Adipose tissue (tissue), 3 donors: ENCODE measurements at regions not wholly inside any gene's neighbourhood (a gene's known extent, or its start where the extent isn't known, plus 50 kb on each side); places are given as distances from the start of the nearest gene placed in this dataset.
"Not testable (repeated sequence)": the region's sequence is repeated elsewhere in the genome, so short reads cannot be mapped to it uniquely, and the experiment has no call there.

Source experiments
- H3K27ac ChIP-seq: one replicate; pipeline ENCODE4 v1.5.1; 2013; ENCODE audit warnings: low read depth, low read length
- WGBS, 3 donors: extraction: QIAGEN DNeasy Blood & Tissue Kit; methylation state at CpG; one replicate each; pipeline ENCODE4 v1.1.7; 2013; 5-methylcytosine and 5-hydroxymethylcytosine counted together
- donor health status: healthy with polysubstance abuse.
- donor health status: Bipolar disorder and iron deficiency.
- donor health status: healthy.

DNA sequence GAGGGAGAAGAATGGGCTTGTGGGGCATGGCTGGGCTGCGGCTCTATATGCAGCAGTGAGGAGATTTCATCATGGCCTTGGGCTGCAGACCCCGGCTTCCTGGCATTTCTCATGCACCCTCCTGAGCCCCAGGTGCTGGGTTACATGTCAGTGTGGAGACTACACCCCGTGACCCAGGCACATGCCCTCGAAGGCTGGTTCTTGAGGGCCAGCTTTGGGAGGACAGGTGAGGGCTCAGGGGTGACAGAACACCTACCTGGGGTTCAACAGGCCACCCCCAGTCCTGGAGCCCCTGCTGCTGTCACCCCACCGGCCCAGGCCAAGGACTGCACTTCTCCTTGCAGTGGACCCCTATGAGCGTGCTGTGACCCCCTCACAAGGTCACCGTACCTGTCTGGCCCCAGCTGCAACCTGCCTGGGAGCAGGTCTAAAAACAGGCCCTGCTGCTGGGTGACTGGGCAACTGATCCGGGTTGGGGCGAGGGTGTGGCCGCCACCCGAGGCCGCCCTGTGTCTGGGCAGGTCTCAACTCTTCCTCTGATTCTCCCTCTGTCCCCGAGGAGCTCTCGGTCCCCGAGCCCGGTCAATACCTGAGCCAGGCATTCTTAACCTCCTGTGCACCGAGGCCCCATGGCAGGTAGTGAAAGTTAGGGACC is 94.8 kb upstream of the OTOS start:
- H3K27ac ChIP-seq: no peak overlapping the region
- 87 to 91% (median 90%) methylated on average over 17 of the region's 17 CpGs for WGBS, 3 donors

DNA sequence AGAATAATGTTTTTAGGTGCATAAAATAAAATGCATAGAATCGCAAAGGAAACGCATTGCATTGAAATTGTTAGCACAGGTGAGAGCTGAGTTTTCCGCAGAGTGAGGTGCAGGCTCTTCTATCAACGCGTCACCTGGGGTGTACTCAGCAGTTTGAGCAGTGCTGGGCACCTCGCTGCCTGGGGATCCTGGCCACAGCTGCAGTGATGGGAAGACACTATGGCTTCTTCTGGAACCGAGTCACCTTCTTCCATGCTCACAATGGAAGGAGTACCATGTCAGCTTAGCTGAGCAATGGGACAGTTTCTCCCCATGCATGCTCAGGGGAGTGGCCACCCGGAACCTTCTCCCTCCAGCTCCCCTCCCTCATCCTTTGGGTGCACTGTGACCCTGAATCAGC is 95.4 kb upstream of the OTOS start:
- H3K27ac ChIP-seq: no peak overlapping the region
- WGBS, 3 donors: 94 to 96% (median 95%) methylated on average over 8 of the region's 8 CpGs

DNA sequence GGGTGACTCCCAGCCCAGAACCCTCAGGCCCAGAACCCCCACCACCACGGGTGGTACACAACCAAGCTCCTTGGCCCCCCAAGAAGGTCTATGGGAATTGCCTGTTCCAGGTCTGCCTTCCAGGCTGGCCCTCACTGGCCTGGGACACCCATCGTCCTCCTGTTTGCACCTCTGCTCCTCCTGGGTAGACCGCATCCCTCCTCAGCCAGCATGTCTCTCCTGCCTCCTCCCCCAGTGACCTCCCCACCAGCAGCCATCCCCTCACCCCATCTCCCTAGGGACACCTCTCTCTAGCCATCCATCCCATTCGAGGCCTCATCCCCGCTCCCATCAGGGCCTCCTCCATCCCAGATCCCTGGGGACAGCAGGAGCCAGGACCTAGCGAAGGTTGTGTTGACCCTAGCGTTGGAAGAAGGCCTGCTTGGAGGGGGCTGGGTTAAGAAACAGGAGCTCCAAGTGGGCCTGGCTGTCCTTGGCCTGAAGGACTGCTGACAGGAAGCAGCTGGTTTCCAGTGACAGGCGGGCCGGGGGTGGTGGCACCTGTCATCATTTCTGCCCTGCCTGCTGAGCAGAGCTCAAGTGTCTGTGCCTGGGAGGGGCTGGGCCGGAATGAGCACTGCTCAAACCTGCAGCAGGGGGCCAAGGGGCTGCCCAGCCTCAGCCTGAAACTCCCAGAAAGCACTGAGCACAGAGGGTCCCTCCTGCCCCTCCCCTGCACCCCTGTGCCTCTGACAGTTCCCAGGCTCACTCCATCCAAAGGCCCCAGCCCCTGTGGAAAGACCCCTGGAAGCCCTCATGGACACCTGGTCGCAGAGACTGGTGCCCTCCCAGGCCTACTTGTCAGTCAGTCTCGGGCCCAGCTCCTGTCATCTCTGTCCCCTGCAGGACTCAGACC is 96.0 kb upstream of the OTOS start:
- no peak overlapping the region for H3K27ac ChIP-seq
- 53 to 60% (median 57%) methylated on average over 12 of the region's 12 CpGs for WGBS, 3 donors

DNA sequence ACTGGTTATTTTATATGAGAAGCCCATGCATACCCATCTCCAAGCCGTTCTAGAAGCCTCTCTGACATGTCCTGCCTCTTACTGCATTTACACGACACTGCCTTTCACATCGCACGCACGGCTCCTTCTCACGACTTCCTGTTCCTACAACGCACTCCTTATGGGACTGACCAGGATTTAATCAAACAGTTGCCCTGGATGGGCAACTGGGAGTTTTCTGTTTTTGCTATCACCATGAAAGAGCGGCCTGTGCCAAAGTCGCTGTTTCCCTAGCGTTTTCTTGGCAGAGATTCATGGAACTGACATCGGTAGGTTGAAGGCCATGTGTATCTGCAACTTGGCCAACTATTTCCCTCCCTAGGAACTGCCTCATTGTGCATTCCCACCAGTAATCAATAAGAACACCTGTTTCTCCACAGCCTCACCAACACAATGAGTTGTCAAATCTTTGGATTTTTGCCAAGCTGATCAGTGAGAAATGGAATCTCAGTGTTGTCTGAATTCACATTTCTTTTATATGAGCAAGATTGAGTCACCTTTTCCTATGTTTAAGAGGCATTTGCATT is 97.2 kb upstream of the OTOS start:
- H3K27ac ChIP-seq: no peak overlapping the region
- 18 to 48% (median 43%) methylated on average over 11 of the region's 11 CpGs for WGBS, 3 donors

DNA sequence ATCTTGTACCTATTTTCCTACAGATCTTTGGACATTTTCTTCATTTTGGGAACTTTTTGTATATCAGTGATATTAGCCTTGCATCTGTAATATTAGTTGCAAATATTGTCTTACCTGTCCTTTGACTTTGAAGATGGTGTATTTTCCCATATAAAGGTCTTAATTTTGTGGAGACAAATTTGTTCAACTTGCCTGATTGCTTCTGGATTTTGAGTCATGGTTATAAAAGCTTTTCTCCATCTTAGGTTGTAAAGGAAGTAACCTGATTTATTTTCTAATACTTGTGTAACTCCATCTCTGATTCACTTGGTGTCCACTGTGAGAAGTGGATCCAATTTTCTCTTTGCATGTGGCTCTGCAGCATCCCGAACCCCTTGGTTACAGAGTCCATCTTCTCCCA is 97.7 kb upstream of the OTOS start:
- H3K27ac ChIP-seq: no peak overlapping the region
- WGBS, 3 donors: 81 to 100% (median 84%) methylated on average over 1 of the region's 1 CpG

DNA sequence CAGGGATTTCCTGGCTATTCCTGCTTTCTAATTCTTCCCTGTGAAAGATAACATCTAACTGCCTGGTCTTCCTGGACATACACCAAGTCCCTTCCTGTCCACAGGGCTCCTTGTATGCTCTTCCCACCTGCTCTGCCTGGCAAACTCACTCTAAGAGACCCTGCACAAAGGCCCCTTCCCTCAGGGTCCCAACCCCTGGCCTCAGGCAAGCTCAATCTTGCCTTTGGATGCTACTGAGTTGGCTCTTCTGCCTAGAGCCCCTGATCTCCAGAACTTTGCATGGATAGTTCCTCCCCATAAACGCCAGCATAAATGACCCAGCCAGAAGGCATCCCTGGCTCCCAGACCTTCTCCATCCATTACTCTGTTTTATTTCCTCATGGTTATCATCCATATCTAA is 98.3 kb upstream of the OTOS start:
- WGBS, 3 donors: 85 to 90% (median 89%) methylated on average over 1 of the region's 1 CpG
- no peak overlapping the region for H3K27ac ChIP-seq

DNA sequence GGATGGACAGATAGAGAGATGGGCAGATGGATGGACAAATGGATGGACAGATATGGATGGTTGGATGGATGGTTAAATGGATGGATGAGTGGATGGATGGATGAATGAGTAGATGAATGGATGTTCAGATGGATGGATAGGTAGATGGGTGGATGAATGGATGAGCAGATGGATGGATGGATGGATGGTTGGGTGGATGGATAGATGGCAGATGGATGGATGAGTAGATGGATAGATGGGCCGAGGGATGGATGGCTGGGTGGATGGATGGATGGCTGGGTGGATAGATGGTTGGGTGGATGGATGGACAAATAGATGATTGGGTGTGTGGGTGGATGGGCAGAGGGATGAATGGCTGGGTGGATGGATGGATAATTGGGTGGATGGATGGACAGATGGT is 98.9 kb upstream of the OTOS start:
- 90 to 100% (median 92%) methylated on average over 1 of the region's 1 CpG for WGBS, 3 donors
- H3K27ac ChIP-seq: no peak overlapping the region

DNA sequence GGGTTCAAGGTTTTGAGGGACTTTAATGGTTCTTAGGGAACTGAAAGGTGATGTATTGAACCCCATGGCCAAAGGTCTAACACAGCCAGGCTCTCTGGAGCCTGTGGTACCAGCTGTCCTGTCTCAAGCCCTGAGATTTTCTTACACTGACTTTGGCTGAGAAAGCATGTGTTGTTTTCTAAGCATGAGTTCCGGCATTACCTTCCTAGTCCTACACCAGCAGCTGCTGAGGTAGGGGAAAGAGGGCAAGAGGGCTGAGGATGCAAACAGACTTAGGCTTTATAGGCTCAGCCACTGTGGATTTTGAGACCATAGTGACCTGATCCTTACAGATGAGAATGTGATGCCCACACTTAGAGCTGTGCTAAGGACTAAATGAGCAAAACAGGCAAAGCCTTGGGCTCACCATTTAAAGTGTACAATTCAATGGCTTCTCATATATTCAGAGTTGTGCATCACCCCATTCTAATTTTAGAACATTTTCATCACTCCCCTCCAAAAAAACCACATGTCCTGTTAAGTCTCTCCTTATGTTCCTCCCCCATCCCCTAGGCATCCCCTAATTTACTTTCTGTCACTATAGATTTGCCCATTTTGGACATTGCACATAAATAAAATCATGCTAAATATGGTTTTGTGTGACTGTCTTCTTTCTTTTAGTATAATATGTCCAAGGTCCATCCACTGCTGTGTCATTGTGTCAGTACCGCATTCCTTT is 99.7 kb upstream of the OTOS start:
- 90 to 99% (median 94%) methylated on average over 2 of the region's 2 CpGs for WGBS, 3 donors
- H3K27ac ChIP-seq: no peak overlapping the region

DNA sequence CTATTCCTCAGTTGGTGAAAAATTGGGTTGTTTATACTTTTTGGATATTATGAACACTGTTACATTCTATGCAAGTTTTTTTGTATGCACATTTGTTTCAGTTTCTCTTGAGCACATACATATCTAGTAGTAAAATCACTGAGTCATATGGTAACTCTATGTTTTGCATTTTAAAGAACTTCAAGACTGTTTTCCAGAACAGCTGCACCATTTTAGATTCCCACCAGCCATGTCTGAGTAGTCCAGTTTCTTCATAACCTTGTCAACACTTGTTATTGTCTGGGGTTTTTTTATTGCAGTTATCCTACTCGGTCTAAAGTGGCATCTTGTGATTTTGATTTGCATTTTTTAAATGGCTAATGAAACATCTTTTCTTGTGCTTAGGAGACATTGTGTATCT is 100.3 kb upstream of the OTOS start:
- 75 to 91% (median 80%) methylated on average over 1 of the region's 1 CpG for WGBS, 3 donors
- H3K27ac ChIP-seq: no peak overlapping the region

DNA sequence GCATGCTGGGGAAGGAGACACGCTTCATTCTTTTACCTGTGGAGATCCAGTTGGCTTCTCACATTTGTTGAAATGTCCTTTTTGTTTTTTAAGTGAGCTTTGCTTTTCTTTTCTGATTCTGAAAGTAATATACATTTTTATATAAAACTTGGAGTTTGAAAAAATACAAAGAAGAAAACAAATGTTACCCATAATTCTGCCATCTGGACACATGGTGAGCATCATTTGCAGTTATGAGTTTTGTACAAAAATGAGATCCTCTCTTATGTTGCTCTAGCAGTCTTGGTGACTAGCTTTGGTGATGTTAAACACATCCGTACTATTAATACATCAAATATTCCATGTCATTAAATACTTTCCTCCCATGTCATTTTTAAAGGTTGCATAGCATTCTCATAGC is 101.1 kb upstream of the OTOS start:
- 82 to 99% (median 89%) methylated on average over 2 of the region's 2 CpGs for WGBS, 3 donors
- H3K27ac ChIP-seq: no peak overlapping the region

DNA sequence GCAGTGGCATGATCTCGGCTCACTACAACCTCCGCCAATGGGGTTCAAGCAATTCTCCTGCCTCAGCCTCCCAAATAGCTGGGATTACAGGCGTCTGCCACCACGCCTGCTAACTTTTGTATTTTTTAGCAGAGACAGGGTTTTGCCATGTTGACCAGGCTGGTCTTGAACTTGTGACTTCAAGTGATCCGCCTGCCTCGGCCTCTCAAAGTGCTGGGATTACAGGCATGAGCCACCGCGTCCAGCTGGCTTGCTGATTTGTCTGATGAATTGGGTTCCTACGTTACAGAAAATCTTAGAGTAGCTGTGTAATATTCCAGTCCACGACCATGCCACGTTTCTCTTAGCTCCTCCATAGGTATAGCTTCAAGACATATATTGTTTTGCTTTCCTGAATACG is 102.6 kb upstream of the OTOS start:
- not testable (repeated sequence) for H3K27ac ChIP-seq
- 86 to 93% (median 89%) methylated on average over 12 of the region's 12 CpGs for WGBS, 3 donors

DNA sequence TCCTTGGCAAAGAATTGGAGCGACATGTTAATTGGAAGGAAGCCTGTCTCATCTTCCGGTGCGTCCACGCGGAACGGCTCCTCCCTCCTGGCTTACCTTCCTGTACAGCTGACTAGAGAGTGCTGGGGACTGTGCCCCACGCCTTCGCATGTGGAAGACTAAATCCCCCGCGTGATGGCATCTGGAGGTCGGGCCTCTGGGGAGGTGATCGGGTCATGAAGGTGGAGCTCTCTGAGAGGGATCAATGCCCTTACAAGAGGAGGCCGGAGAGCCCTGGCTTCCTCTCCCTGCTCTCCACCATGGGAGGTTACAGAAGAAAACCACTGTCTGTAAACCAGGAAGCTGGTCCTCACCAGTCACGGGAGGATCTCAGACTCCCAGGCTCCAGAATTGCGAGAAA is 104.1 kb upstream of the OTOS start:
- WGBS, 3 donors: 55 to 87% (median 66%) methylated on average over 15 of the region's 15 CpGs

DNA sequence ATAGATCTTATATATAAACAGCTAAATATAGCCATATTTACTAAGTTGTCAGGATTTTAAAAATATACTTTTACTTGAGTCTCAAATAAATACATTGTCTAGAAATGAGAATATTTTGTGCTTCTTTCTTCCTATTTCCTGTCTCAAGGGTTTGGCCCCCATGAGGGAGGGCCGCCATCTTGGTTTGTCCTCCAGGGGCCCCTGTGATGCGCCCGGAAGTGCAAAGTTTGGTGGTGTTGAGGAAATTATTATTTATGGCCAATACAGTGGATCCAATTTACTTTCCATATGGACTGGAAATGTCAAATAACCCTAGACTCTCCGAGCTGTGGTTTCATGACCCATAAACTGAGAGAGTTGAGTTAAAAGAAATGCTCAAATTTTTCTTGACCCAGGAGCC is 104.7 kb upstream of the OTOS start:
- WGBS, 3 donors: 77 to 94% (median 84%) methylated on average over 4 of the region's 4 CpGs
- H3K27ac ChIP-seq: no peak overlapping the region

More for the DNA sequence above, 104.1 kb upstream of the OTOS start:
- no peak overlapping the region for H3K27ac ChIP-seq

DNA sequence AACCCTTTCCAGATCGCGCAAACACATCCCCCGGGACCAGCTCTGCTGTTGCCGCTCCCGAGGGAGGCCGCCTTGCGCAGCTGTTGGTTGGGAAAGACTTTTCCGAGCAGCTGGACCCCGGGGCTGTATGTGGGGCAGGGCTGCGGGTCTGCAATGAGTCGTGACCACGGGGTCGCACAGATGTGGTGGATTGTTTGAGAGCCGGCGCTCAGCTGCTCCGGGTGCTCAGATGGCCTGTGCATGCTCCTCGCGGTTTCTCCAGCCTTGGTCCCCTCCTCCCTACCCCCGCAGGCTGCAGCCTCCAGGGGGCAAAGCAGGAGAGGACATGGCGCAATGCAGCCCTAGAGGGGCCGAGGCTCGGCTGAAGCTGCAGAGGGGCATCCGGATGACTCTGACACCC is 105.2 kb upstream of the OTOS start:
- H3K27ac ChIP-seq: no peak overlapping the region
- WGBS, 3 donors: 72 to 85% (median 79%) methylated on average over 23 of the region's 23 CpGs

DNA sequence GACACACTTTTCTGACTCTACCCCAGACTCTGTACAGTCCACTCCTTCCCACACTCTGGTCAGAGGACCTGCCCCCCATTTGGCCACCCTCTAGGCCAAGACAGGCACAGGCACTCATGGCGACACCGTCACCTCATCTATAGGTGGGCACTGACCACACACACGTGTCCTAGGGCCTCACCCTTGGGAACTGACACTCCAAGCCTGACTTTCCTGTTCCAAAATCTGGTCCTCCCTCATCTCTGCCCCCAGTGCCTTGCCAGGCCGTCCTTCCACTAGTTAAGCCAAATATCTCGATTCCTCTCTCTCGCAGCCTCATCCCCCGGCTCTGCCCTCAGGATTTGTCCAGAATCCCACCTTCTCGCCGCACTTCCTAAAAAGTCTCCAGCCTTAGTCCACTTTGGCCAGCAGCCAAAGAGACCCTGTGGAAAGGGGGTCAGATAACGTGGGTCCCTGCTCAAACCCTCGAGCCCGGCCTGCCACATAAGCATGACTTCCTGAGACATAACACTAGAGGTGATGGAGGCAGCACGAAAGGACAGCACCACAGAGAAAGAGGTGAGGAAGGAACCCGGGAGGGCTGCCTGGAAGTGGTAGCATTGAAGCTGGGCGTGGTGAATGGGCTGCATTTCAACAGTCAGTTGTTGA is 105.8 kb upstream of the OTOS start:
- WGBS, 3 donors: 90 to 94% (median 93%) methylated on average over 15 of the region's 15 CpGs
- H3K27ac ChIP-seq: no peak overlapping the region

DNA sequence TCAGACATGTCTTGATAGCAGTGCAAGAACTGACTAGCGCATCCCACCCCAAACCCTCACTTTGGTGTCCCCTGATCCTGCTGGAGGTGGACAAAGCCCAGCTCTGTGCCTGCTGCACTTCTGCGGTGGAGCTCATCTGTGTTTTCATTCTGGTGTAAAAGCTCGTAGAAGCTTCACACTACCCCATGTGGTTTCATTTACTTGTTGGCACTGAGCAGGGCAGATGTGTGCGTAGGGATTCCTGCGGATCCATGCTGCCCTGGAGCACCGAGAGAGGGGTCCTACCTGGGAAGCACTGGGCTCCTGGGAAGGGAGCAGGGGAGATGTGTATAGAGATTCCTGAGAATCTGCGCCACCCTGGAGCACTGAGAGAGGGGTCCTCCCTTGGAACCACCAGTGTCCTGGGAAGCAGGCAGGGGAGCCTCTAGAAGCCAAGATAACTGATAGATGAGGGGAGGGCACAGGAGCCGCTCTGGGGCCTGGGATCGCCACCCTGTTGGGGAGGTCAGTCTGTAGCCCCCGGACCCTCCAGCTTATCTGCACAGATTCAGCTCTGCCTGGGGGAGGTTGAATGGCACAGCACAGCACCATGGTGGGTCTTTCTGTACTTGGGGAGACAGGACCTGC is 106.9 kb upstream of the OTOS start:
- 81 to 91% (median 89%) methylated on average over 10 of the region's 10 CpGs for WGBS, 3 donors
- no peak overlapping the region for H3K27ac ChIP-seq

DNA sequence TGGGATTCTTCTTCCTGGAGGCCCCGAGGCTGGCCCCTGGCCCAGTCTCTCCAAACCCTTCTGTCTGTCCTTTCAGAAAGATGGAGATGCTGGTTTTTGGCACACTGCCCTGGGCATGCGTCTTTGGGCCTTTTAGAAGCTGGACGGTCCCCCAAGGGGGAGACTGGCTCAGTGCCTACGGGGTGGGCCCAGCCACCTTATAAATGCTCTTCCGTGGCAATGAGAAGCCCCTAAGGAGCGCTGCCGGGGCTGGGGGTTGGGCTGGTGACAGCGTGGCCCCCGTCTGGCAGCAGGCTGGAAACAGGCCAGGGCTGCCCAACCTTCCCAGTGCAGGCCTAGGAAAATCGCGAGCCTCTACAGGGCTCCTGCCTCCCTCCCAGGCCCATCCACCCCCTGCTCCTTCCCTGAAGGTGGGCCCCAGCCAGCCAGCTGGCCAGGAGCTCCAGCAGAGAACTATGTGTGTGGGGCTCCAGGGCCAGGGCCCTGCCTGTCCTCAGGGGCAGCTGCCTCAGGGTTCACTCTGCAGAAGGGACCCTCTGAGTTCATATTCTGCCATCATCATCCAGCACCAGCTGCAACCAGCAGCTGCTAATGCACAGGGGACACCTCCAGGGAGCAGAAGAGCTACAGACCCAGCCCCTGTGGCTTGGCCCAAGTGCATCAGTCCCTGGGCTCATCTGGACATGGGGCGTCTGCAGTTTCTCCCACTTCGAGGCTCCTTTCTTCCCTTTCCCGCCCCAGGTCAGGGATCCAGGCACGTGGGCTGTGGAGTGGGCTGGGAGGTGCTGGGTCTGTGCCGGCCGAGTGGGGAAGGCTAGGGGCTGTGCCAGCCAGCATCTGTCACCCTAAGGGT is 107.6 kb upstream of the OTOS start:
- H3K27ac ChIP-seq: no peak overlapping the region
- 68 to 78% (median 77%) methylated on average over 17 of the region's 17 CpGs for WGBS, 3 donors
